NCI-H1105 (cell line): ENCODE measurements at regions not wholly inside any gene's neighbourhood (a gene's known extent, or its start where the extent isn't known, plus 50 kb on each side); places are given as distances from the start of the nearest gene placed in this dataset.
"Not testable (repeated sequence)": the region's sequence is repeated elsewhere in the genome, so short reads cannot be mapped to it uniquely, and the experiment has no call there.

Experiments
- DNase-seq: peaks from one replicate; lab custom pipeline; 2025; lab: John Stamatoyannopoulos, UW

DNA sequence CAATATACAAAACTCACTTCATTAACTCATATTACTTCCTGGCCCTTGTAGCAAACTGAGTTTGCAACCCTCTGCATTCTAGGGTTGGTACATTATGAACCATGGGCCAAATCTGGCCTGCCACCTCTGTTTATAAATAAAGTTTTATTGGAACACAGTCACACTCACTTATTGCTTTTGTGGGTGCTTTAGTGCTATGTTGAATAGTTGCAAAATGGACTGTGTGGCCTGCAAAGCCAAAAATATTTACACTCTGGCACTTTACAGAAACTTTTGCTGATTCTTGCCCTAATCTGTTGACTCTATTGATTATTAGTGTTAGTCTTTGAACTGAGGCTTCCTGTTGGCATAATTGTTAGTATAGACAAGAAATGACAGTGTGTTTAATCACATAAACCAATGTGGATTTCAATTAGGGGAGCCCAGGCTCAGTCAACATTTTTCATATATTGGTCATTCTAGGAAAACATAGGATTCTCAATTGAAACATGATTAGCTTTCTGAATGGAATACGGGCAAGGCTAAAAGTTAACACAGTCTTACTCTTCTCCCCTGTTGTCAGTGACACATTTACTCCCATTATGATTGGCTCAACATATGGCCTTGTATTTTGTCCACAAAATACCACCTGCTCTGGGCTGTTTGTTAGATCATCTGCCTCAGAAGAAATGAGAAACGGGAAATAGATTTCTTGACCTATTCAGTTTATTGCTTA, 241.9 kb upstream of the ZFP64 start:
- DNase-seq: no peak

DNA sequence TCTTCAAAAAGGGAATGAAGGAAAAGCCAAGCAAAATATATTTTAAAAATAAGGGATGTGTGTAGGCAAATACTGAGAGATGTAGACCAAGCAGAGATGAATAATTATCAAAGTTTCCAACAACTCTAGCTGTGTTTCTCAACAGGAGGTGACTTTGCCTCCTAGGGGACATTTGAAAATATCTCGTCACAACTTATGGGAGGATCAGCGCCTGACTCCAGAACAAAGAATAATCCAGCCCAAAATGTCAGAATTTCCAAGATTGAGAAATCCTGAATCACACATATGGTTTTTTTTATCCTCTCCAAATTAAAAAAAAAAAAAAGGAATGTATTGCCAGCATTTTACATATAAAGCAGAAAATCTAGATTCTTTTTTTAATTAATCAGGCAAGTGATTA, 241.2 kb upstream of the ZFP64 start:
- no peak for DNase-seq

DNA sequence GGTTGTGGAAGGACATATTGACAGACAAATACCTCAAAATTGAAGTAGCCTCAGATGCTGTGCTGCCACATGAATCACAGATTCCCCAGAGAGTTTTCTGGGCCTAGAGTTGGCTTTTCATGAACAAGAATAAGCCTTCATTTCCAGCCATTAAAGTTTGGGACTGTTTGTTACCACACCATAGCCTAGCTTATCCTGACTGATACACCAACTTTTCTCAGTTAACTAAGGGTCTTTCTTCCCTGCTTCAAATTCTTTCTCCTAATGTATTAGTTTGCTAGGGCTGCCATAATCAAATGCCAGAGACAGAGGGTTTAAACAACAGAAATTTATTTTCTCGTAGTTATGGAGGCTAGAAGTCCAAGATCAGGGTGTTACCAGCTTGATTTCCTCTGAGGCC, 237.4 kb upstream of the ZFP64 start:
- no peak for DNase-seq

DNA sequence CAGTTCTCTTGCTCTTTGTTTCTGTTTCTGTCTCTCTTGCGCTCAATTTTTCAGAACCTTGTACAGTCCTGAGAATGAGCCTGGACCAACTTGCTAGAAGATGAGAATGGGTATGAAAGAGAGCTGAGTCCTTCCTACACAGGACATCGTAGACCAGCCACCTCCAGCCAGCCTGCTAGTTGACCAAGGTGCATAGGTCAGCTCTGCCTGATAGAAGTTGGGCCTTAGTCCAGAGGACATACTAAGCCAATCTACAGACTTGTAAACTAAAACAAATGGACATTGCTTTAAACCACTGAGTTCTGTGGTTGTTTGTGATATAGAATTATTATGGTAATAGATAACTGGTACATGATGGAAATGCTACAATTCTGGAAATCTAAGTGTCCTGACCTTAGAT, 236.4 kb upstream of the ZFP64 start:
- no peak for DNase-seq

DNA sequence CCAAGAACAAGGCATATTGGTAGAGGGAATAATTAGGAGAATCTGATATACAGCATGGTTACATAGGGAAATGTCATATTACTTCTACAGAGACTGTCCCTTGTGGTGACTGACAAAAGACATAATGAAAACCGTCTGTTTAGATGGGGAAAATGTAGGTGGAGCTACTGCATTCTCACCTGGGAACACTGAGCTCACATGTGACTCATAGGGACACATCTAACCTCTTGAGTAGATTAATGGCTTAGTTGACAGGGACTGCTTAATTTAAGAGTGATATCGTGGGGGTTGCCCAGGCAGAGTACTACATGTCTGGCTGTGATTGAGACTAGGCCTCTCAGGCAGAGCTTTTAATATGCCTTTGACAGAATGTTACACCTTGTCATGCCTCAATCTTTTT, 235.3 kb upstream of the ZFP64 start:
- no peak for DNase-seq

DNA sequence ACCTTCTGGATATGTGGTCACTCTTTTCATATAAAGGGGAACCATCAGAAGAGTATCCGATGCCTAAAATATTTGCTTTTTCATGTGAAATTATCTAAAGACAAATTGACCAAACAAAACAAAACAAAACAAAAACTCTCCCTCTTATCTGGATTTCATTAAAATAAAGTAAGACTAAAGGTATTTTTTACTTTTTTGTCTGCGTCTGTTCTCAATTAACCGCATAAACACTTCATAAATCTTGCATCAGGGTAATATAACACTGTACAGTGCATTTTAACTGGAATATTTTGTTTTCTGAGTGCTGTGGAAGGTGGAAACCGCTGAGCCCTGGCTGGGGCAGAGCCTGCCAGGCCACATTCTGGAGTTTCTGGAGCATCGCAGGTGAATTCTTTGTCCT, 234.1 kb upstream of the ZFP64 start:
- DNase-seq: no peak

DNA sequence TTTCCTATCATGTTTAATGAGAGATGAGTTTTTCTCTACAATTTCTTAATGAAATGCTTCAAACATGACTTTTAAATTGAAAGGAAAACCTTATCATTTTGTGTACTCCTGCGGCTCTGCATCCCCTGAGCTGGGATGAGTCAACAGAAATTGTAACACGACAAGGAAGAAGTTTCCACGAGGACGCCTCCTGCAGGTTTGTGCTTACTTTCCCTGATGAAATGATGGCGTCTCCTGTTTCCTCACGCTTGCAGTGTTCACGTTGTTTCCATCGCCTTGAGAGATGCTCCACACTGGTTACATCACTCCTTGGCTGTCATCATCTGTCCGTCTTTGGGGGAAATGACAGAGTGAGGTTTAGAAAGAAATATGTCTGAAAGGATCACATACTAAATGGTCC, 233.7 kb upstream of the ZFP64 start:
- no peak for DNase-seq

DNA sequence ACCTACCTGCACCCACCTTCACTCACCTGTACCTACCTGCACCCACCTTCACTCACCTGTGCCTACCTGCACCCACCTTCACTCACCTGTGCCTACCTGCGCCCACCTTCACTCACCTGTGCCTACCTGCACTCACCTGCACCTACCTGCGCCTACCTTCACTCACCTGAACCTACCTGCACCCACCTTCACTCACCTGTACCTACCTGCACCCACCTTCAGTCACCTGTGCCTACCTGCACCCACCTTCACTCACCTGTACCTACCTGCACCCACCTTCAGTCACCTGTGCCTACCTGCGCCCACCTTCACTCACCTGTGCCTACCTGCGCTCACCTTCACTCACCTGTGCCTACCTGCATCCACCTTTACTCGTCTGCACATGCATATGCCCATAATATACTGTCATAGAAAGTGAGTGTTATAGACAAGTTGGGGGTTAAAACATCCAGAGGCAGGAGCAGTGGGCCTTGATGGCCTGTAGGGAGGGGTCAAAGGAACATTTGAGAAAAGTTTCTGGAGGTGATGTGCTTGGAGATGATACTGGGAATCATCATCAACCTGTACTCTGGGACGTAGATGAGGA, 232.9 kb upstream of the ZFP64 start:
- DNase-seq: not testable (repeated sequence)

DNA sequence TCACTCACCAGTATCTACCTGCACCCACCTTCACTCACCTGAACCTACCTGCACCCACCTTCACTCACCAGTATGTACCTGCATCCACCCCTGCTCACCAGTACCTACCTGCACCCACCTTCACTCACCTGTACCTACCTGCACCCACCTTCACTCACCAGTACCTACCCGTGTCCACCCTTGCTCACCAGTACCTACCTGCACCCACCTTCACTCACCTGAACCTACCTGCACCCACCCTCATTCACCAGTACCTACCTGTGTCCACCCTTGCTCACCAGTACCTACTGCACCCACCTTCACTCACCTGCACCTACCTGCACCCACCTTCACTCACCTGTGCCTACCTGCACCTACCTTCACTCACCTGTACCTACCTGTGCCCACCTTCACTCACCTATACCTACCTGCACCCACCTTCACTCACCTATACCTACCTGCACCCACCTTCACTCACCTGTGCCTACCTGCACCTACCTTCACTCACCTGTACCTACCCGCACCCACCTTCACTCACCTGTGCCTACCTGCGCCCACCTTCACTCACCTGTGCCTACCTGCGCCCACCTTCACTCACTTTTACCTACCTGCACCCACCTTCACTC, 232.1 kb upstream of the ZFP64 start:
- not testable (repeated sequence) for DNase-seq

DNA sequence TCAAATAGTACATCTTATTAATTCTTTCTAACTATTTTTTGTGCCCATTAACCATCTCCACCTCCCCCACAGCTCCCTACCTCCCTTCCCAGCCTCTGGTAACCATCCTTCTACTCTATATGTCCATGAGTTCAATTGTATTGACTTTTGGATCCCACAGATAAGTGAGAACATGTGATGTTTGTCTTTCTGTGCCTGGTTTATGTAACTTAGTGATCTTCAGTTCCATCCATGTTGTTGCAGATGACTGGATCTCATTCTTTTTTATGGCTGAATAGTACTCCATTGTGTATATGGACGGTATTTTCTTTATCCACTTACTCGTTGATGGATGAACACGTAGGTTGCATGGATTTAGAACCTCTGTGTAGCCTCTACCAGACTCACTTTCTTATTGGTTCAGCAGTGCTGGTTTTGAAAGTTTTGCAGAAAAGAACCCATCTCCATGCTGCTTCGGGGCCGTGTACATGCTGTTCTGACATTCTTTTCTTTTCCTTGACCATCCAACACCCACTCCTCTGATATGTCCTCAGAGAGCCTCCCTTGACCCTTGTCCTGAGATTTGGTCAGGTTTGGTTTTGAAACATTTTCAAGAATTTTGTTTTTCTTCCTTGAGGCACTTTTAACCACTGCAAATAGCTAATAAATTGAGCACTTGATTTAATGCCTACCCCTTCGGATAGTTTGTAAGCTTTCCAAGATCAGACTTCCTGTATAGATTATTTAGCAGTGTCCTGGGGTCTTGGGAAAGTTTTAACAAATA, 231.2 kb upstream of the ZFP64 start:
- no peak for DNase-seq

DNA sequence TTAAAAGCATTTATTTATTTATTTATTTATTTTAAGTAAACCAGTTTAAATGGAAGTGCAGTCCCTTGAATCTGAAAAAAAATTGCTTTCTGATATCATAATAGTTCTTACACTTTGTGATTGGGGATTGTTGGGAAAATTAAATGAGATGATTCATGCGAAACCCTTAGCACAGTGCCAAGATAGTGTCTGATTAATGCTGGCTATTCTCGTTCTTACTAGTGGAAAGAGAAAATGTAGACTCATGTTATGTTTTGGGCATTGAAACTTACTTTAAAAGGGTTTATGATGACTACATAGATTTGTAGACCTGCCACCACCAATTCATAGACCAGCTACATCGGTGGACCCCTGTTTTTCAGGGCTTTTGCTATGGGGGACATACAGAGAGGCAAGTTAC, 229.2 kb upstream of the ZFP64 start:
- no peak for DNase-seq

DNA sequence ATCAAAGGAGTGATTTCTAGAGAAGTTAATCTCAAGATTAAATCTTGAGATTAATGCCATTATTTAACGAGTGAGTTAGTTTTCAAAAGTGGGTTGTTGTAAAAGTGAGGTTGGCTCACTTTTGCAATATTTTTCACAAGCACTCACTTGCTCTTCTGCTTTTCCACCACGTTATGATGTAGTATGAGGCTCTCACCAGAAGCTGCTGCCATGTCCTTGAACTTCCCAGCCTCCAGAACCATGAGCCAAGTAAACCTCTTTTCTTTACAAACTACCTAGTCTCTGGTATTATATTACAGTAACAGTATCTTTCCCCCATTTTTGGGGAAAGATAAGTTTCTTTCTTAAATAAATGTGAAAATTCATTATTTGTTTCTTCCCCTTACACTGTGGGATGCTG, 227.6 kb upstream of the ZFP64 start:
- no peak for DNase-seq

DNA sequence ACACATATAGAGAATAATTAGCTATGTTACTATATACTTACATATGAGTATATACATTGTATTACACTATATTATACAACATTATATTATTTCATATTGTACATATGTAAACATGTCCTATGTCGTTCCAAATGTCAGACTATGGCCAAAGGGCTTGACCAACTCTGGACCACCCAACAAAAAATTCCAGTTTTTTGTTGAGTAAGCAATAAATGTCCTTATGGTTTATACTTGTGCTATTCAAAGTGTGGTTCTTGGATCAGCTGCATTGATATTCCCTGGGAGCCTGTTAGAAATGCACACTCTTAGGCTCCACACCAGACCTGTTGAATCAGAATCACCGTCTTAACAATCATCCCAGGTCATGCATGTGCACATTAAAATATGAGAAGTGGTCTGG, 225.4 kb upstream of the ZFP64 start:
- DNase-seq: no peak

DNA sequence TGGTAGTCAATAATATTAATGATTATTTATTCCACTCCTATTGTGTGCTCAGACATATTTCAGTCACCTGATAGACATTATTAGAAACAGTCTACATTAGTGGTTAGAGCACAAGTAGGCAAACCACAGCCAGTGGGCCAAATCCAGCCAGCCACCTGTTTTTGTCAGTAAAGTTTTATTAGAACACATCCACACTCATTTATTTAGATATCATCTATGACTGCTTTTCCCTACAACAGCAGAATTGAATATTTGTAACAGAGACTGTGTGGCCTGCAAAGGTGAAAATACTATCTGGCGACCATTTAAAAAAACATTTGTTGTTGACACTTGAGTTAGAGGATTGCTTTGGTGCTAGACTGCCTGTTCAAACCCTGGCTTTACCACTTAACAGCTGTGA, 220.0 kb upstream of the ZFP64 start:
- DNase-seq: no peak

DNA sequence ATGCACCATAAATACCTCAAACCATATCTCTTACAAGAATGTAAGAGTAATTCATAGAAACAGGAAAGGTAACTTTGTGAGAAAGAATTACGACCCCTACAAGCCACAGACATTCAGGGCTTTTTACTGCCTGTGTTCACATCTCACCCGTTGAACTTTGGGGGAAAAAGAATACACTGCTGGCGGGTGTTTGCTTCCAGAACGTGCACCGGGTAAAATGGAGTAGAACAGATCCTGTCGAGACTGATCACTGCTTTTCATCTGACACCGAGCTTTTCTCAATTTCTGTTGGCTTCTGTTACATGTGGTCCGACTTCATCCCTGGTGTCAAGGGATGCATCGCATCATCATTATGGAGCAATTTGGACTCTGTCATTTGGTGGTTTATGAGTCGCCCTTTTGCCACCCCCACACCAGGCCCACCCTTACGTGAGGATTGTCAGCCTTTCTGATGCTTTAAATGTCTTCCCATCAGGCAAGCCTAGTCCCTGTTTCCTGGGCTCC, 219.2 kb upstream of the ZFP64 start:
- no peak for DNase-seq

DNA sequence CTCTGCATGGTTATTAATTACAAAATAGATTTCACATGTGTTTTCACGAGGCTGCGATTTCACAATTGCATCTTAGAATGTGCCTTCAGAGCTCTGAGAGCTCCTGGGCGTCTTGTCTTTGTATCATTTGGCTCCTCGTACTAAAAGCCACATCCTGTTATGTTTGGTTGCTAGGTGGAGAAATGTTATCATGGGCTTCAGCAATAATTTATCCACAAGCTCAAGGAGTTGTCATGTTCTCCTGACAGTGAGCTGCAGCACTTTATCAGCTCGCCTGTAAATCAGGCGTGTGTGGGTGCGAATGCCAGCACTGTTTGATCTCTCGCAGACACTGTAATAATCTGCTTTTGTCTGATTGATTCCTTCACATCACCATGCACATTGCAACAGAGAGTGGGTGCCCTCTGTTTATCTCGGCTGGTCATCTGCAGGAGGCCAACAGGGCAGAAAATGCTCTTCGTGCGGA, 218.6 kb upstream of the ZFP64 start:
- no peak for DNase-seq

DNA sequence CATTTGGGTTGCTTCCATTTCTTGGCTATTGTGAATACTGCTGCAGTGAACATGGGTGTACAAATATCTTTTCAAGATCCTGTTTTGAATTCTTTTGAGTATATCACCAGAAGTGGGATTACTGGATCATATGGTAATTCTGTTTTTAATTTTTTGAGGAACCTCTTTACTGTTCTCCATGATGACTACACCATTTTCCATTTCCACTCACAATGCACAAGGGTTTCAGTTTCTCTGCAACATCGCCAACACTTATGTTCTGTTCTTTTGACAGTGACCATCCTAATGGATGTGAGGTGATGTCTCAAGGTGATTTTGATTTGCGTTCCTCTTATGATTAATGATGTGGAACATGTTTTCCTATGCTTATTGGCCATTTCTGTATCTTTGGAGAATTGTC, 214.4 kb upstream of the ZFP64 start:
- no peak for DNase-seq

DNA sequence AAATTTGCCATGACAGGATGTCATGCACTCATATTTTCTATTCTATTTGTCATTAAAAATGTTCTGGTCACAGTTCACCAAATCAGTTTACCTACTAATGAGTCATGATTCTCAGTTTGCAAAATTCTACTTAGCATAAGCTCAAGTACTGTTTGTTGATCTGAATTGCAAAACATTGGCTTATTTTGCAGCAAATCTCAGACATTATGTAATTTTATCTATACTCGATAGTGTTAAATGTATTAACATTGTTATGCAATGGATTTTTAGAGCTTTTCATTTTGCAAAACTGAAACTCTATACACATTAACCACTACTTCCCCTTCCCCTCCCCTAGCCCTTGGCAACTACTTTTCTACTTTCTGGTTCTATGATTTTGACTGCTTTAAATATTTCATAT, 213.8 kb upstream of the ZFP64 start:
- no peak for DNase-seq

DNA sequence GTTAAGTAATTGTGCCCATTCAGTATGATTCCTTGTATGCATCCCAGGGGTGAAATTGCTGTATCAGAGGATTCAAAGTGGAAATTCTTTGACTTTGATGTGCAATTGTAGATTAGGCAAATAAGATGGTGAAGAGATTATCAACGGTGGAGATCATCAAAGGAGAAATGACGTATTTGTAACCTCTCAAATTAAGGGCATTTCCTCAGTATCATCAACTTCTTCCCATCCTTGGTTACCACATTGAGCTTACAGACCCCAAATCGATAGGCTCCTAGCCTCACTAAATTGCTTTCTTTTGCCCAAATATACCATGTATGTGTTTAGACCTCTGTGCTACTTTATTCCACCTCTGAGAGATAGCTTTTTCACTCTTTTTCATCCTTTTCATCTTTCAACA, 213.1 kb upstream of the ZFP64 start:
- no peak for DNase-seq

DNA sequence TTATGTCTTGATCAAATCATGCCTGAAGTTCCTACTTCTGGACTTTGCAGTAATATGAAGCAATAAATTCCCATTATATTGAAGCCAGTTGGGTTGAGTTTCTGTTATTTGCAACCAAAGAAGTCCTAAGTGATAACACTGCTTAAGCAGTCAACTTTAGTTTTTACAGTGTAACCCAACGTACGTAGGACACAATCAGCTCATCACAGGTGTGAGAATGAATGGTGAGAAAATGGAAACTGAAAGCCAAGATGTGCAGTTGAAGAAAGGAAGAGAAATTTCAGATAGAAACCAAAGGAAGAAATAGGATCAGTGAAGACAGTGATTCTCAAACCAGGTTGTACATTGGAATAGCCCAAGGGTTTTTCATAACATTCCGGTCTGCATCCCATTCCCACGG, 211.4 kb upstream of the ZFP64 start:
- no peak for DNase-seq

DNA sequence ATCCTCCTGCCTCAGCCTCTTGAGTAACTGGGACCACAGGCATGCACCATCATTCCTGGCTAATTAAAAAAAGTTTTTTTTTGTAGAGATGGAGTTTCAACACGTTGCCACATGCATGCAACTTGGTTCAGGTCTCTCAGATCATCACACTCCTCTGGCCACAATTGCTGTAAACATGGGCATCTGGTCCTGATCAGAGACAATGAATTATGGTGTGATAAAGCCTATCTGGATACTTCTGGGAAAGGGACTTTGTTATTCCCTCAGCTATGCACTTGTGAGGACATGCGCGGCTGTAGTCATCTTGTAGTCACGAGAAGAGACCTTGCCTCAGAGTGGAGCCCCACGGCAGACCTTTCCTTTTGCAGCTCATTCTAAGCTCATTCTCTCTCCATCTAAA, 210.9 kb upstream of the ZFP64 start:
- DNase-seq: no peak

DNA sequence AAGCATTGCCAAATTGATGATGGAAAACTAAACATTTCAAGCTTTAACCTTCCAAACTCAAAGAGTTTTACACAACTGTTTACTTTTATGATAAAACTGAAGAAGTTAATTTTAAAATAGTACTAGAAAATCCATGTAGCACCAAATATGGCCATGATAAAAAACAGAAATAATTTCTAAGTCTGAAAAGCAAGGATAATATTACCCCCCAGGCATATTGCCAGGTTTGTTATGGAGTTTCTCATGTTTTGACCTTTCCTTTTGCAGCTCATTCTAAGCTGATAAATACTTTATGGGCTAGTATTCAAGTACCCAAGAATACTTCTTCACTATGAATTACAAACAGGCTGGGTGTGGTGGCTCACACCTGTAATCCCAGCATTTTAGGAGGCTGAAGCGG, 209.9 kb upstream of the ZFP64 start:
- DNase-seq: no peak

DNA sequence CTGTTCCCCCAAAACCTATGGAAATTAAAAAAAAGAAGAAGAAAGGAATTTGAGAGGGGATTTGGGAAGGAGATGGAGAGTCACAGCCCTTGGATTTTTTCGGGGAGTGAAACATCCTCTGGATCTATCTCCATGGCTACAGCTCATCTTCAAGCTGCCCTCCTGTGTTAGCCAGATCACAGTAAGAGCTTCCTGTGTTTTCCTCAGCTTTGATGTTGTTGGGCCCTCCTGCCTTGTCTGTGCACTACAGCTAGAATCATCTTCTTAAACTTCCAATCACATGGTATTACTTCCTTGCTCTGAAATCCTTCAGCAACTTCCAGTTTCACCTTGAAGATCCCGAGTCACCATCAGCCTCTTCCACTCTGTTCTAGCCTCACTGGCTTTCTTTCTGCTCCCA, 207.8 kb upstream of the ZFP64 start:
- DNase-seq: no peak
